D721Med (cell line): ENCODE measurements at regions not wholly inside any gene's neighbourhood (a gene's known extent, or its start where the extent isn't known, plus 50 kb on each side); places are given as distances from the start of the nearest gene placed in this dataset.

Source experiments
- DNase-seq: peaks from one replicate; pipeline ENCODE4 v3.0.0; 2011; ENCODE audit warnings: low spot score; ENCODE audit not compliant: insufficient read length
- FAIRE-seq: peaks from 2 replicates; lab custom pipeline; 2011; peaks lifted over from hg19 to GRCh38; lab: Jason Lieb, UNC
- TF ChIP-seq, protein P1 (sequence below): IDR thresholded peaks from 2 replicates; pipeline ENCODE4 v1.5.1; 2012; ENCODE audit warnings: mild to moderate bottlenecking, control low read depth; ENCODE audit not compliant: insufficient read depth; ENCODE audit errors: missing control alignments

- FAIRE-seq = no peak
- TF ChIP-seq, protein P1, sequence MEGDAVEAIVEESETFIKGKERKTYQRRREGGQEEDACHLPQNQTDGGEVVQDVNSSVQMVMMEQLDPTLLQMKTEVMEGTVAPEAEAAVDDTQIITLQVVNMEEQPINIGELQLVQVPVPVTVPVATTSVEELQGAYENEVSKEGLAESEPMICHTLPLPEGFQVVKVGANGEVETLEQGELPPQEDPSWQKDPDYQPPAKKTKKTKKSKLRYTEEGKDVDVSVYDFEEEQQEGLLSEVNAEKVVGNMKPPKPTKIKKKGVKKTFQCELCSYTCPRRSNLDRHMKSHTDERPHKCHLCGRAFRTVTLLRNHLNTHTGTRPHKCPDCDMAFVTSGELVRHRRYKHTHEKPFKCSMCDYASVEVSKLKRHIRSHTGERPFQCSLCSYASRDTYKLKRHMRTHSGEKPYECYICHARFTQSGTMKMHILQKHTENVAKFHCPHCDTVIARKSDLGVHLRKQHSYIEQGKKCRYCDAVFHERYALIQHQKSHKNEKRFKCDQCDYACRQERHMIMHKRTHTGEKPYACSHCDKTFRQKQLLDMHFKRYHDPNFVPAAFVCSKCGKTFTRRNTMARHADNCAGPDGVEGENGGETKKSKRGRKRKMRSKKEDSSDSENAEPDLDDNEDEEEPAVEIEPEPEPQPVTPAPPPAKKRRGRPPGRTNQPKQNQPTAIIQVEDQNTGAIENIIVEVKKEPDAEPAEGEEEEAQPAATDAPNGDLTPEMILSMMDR = no peak
- DNase-seq = no peak
These were observed 207.4 kb upstream of the INTU start for GRCh38 chr4:127425202-127425845.

DNA sequence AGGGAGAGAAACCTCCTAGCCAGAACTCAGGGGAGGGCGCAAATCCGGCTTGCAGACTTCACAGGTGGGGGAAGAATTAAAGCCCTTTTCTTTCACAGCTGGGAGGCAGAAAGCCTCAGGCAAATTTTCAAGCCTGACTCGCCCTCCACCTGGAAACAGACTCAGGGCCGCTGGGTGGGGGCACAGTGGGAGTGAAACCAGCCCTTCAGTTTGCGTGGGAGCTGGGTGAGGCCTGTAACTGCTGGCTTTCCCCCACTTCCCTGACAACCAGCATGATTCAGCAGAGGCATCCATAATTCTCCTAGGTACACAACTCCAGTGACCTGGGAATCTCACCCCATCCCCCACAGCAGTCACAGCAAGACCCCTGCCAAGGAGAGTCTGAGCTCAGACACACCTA, 206.9 kb upstream of the INTU start:
- TF ChIP-seq, protein P1 = no peak
- no peak for FAIRE-seq
- DNase-seq = no peak

- no peak for DNase-seq
- FAIRE-seq = no peak
- TF ChIP-seq, protein P1 = no peak
These were observed 191.2 kb upstream of the INTU start for GRCh38 chr4:127441571-127441970.

GRCh38 chr4:127445471-127445870, 187.3 kb upstream of the INTU start:
- FAIRE-seq (no peak), DNase-seq (no peak)
- TF ChIP-seq, protein P1 = no peak

- DNase-seq (no peak), FAIRE-seq (no peak)
- TF ChIP-seq, protein P1 = no peak
These were observed 186.3 kb upstream of the INTU start for GRCh38 chr4:127446427-127446885.

DNA sequence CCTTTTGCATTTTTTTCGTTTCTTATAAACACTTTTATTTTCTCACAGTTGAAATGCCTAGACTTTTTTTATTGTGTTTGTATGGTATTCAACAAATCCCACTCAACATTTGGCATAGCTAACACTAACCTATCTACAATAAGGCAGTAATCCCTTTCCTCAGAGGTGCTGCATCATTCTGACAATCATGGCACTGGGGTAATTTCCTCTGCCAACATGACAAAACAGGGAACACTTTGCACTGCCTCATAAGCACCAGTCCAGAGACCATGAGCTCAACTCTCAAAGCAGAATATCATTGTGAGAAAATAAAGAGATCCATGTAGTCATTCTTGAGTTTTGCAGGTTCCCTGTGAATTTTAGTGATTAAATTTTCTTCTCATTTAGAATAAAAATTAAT, 183.8 kb upstream of the INTU start:
- no peak for DNase-seq
- no peak for FAIRE-seq
- TF ChIP-seq, protein P1 = no peak

DNA sequence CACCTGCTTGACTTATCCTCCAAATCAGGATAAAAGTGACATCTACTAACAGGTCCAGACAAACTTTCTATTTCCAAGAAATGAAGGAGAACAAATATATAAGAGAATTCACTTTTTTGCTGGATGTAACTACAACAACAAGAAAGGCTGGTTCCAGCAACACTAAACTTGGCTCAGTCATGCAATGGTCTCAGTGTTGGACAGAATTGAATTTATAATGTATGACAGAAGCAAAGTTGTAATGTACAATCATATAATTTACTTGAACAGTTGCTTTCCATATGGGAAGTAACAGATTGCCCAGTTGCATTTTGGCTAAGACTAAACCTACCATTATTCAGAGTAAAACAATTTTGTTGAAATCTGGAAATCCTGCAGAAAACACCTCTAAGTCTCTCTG, 183.3 kb upstream of the INTU start:
- DNase-seq = no peak
- TF ChIP-seq, protein P1 = no peak
- no peak for FAIRE-seq
